IMR-90 (cell line): ENCODE measurements at regions not wholly inside any gene's neighbourhood (a gene's known extent, or its start where the extent isn't known, plus 50 kb on each side); places are given as distances from the start of the nearest gene placed in this dataset.

Experiments
- ATAC-seq: fragments of 200-7000 bp; cut with Tn5 transposase; 2 replicates; pipeline ENCODE4 v1.9.1; 2020; ENCODE audit warnings: low read depth, mild to moderate bottlenecking, moderate library complexity
- BruUV-seq: library from RNA; stranded (reverse); fragments of 400-500 nt; replicated peaks from 2 replicates; lab custom pipeline; 2021; lab: Mats Ljungman, UMichigan
- CTCF ChIA-PET: fragments of 300-600 bp; formaldehyde crosslinking; extraction: SDS; loops from one replicate; lab custom pipeline; 2021; ENCODE audit warnings: antibody characterized with exemption; lab: Yijun Ruan, JAX
- POLR2A ChIA-PET: fragments of 300-600 bp; sonication (Branson Sonifier 250); formaldehyde crosslinking; loops from one replicate; lab custom pipeline; 2022; ENCODE audit warnings: antibody characterized with exemption; ENCODE audit not compliant: unreplicated experiment; lab: Charles Lee
- DNase-seq: peaks from one replicate; pipeline ENCODE4 v3.0.0; 2013
- H2AFZ ChIP-seq: replicated peaks from 2 replicates; pipeline ENCODE3; 2013; ENCODE audit warnings: low read length, mild to moderate bottlenecking; ENCODE audit not compliant: poor library complexity
- H2AK5ac ChIP-seq: 2 replicates; pipeline ENCODE4 v1.6.1; 2013; ENCODE audit warnings: low read depth, low read length, inconsistent platforms
- H2AK9ac ChIP-seq: replicated peaks from 2 replicates; pipeline ENCODE3; 2013; ENCODE audit warnings: mild to moderate bottlenecking, low read depth, low read length, moderate library complexity; ENCODE audit not compliant: poor library complexity
- H2BK120ac ChIP-seq: 2 replicates; pipeline ENCODE4 v1.6.1; 2013; ENCODE audit warnings: low read depth, low read length, inconsistent platforms
- H2BK15ac ChIP-seq: 3 replicates; pipeline ENCODE4 v1.6.1; 2013; ENCODE audit warnings: low read depth, low read length, inconsistent platforms
- H2BK20ac ChIP-seq: 2 replicates; pipeline ENCODE4 v1.6.1; 2013; ENCODE audit warnings: low read depth, mild to moderate bottlenecking, inconsistent platforms, low read length, moderate library complexity
- H2BK5ac ChIP-seq: 2 replicates; pipeline ENCODE4 v1.6.1; 2013; ENCODE audit warnings: mild to moderate bottlenecking, low read depth, low read length, inconsistent platforms; ENCODE audit not compliant: poor library complexity, severe bottlenecking
- H3K14ac ChIP-seq: replicated peaks from 2 replicates; pipeline ENCODE4 v1.6.1; 2013; ENCODE audit warnings: low read depth, low read length, inconsistent platforms
- H3K18ac ChIP-seq: 2 replicates; pipeline ENCODE4 v1.6.1; 2013; ENCODE audit warnings: low read depth, low read length, control low read depth
- H3K23ac ChIP-seq: 2 replicates; pipeline ENCODE4 v1.6.1; 2013; ENCODE audit warnings: low read depth, low read length, inconsistent platforms
- H3K27ac ChIP-seq: 2 replicates; pipeline ENCODE4 v1.5.1; 2013; ENCODE audit warnings: mild to moderate bottlenecking, control low read depth, low read length; ENCODE audit not compliant: insufficient read depth
- H3K27me3 ChIP-seq: 2 replicates; pipeline ENCODE4 v1.6.1; 2013; ENCODE audit warnings: low read length; ENCODE audit not compliant: control insufficient read depth, insufficient read depth
- H3K36me3 ChIP-seq: 2 replicates; pipeline ENCODE4 v1.6.1; 2013; ENCODE audit warnings: low read length, mixed read lengths; ENCODE audit not compliant: control insufficient read depth, insufficient read depth
- H3K4ac ChIP-seq: 2 replicates; pipeline ENCODE4 v1.6.1; 2013; ENCODE audit warnings: low read depth, low read length, inconsistent platforms
- H3K4me1 ChIP-seq: 2 replicates; pipeline ENCODE4 v1.6.1; 2013; ENCODE audit warnings: low read length, mixed read lengths; ENCODE audit not compliant: control insufficient read depth, insufficient read depth
- H3K4me2 ChIP-seq: 2 replicates; pipeline ENCODE4 v1.6.1; 2013; ENCODE audit warnings: low read depth, mild to moderate bottlenecking, control low read depth, low read length, moderate library complexity
- H3K4me3 ChIP-seq: 2 replicates; pipeline ENCODE4 v1.5.1; 2013; ENCODE audit warnings: low read depth, mild to moderate bottlenecking, control low read depth, low read length, moderate library complexity; ENCODE audit not compliant: insufficient read depth
- H3K56ac ChIP-seq: 2 replicates; pipeline ENCODE4 v1.6.1; 2013; ENCODE audit warnings: low read length, inconsistent platforms; ENCODE audit not compliant: insufficient read depth; ENCODE audit errors: extremely low read depth
- H3K79me1 ChIP-seq, 2 experiments: 2 replicates each; pipeline ENCODE4 v1.6.1; 2013; ENCODE audit warnings: low read length in 2 of 2, inconsistent platforms in 1 of 2, low read depth in 1 of 2
- H3K9ac ChIP-seq: 2 replicates; pipeline ENCODE4 v1.6.1; 2013; ENCODE audit warnings: low read depth, low read length, control low read depth
- H3K9me1 ChIP-seq: 2 replicates; pipeline ENCODE4 v1.6.1; 2013; ENCODE audit warnings: low read length, inconsistent platforms; ENCODE audit not compliant: insufficient read depth
- H3K9me3 ChIP-seq: 2 replicates; pipeline ENCODE4 v1.6.1; 2013; ENCODE audit warnings: low read length; ENCODE audit not compliant: control insufficient read depth, insufficient read depth
- H4K20me1 ChIP-seq: 2 replicates; pipeline ENCODE4 v1.6.1; 2013; ENCODE audit warnings: low read length, inconsistent platforms; ENCODE audit not compliant: insufficient read depth
- H4K5ac ChIP-seq: 2 replicates; pipeline ENCODE4 v1.6.1; 2013; ENCODE audit warnings: mild to moderate bottlenecking, low read depth, low read length, control low read depth
- H4K8ac ChIP-seq, 2 experiments: 2 replicates each; pipeline ENCODE4 v1.6.1; 2013; ENCODE audit warnings: low read depth in 2 of 2, low read length in 2 of 2, control low read depth in 1 of 2, inconsistent platforms in 1 of 2
- H4K91ac ChIP-seq: 2 replicates; pipeline ENCODE4 v1.6.1; 2013; ENCODE audit warnings: low read depth, low read length, inconsistent platforms; ENCODE audit not compliant: insufficient read depth
- BHLHE40 ChIP-seq: fragments of 150-350 bp; IDR thresholded peaks from 2 replicates; pipeline ENCODE4 v1.6.1; 2016; ENCODE audit warnings: mild to moderate bottlenecking, low read depth, low read length
- CHD1 ChIP-seq: IDR thresholded peaks from 2 replicates; pipeline ENCODE4 v1.6.1; 2012; ENCODE audit warnings: low read depth, low read length, improper control_type of control experiment
- FOS ChIP-seq: fragments of 150-350 bp; IDR thresholded peaks from 2 replicates; pipeline ENCODE4 v1.6.1; 2016; ENCODE audit warnings: low read depth, low read length
- MAZ ChIP-seq: IDR thresholded peaks from 2 replicates; pipeline ENCODE4 v1.6.1; 2012; ENCODE audit warnings: low read depth, mild to moderate bottlenecking, low read length, improper control_type of control experiment, moderate library complexity, borderline replicate concordance
- MXI1 ChIP-seq: IDR thresholded peaks from 2 replicates; pipeline ENCODE4 v1.6.1; 2012; ENCODE audit warnings: low read depth, mild to moderate bottlenecking, low read length, moderate library complexity, borderline replicate concordance
- NFE2L2 ChIP-seq: fragments of 150-350 bp; IDR thresholded peaks from 2 replicates; pipeline ENCODE4 v1.6.1; 2016; ENCODE audit warnings: low read depth, mild to moderate bottlenecking, low read length
- RAD21 ChIP-seq: IDR thresholded peaks from 2 replicates; pipeline ENCODE4 v1.6.1; 2012; ENCODE audit warnings: low read length, improper control_type of control experiment
- RCOR1 ChIP-seq: IDR thresholded peaks from 2 replicates; pipeline ENCODE4 v1.6.1; 2012; ENCODE audit warnings: mild to moderate bottlenecking, low read length, improper control_type of control experiment; ENCODE audit not compliant: insufficient replicate concordance
- RFX5 ChIP-seq: IDR thresholded peaks from 2 replicates; pipeline ENCODE4 v1.8.0; 2012; ENCODE audit warnings: low read depth, mild to moderate bottlenecking, low read length, moderate library complexity
- SMC3 ChIP-seq: fragments of 150-350 bp; IDR thresholded peaks from 2 replicates; pipeline ENCODE4 v1.6.1; 2016; ENCODE audit warnings: low read depth, mild to moderate bottlenecking, antibody characterized with exemption, low read length, moderate library complexity
- USF2 ChIP-seq: fragments of 150-350 bp; IDR thresholded peaks from 2 replicates; pipeline ENCODE4 v1.6.1; 2017; ENCODE audit warnings: mild to moderate bottlenecking, antibody characterized with exemption, low read length, low read depth
- WGBS, 2 experiments: methylation state at CpG; one replicate each; pipeline versions ENCODE4 v1.1.5 to v1.1.7; 2013; ENCODE audit warnings: missing lambda C conversion rate in 2 of 2; ENCODE audit not compliant: insufficient read length in 1 of 2; ENCODE audit errors: extremely low coverage in 2 of 2; 5-methylcytosine and 5-hydroxymethylcytosine counted together
- dilution Hi-C: fragments of 300-500 bp; cut with HindIII; formaldehyde crosslinking; loops from one replicate; pipeline ENCODE4 v1.14.3; 2018; ENCODE audit warnings: low sequenced_read_pairs; ENCODE audit not compliant: unreplicated experiment
- in situ Hi-C: fragments of 300-500 bp; cut with MboI; formaldehyde crosslinking; loops from 3 replicates; pipeline ENCODE4 v1.14.3; 2019; ENCODE audit warnings: low sequenced_read_pairs, inconsistent platforms, mixed read lengths
- intact Hi-C: fragments of 100-400 bp; cut with micrococcal nuclease; formaldehyde crosslinking; loops from 2 replicates; pipeline ENCODE4 v1.10.0; 2022

- Histone ChIP-seq H4K91ac (no peak overlapping the region), H3K56ac (no peak overlapping the region), H3K4me3 (no peak overlapping the region), H2BK120ac (no peak overlapping the region), H3K18ac (no peak overlapping the region), H3K14ac (no peak overlapping the region), H3K4me2 (no peak overlapping the region), H4K20me1 (no peaks in the 10 kb centered on the region), H3K9me1 (no peaks in the 10 kb centered on the region), H3K4me1 (no peaks in the 10 kb centered on the region), H2BK5ac (no peak overlapping the region), H3K23ac (no peak overlapping the region), H3K79me1 (no peaks in the 10 kb centered on the region), H2AFZ (no peak overlapping the region), H3K9ac (no peak overlapping the region), H3K4ac (no peak overlapping the region), H2BK15ac (no peak overlapping the region), H2AK9ac (no peak overlapping the region), H2BK20ac (no peak overlapping the region), H4K8ac (no peak overlapping the region), H3K9me3 (peaks cover 2% of the 10 kb centered on the region; the same call in 1 of the 2 replicates), H3K36me3 (no peaks in the 10 kb centered on the region), H2AK5ac (no peak overlapping the region), H3K27ac (no peak overlapping the region), H4K5ac (no peak overlapping the region), H3K27me3 (no peaks in the 10 kb centered on the region)
- ChIA-PET POLR2A (no interaction called here), CTCF (no interaction called here)
- in situ Hi-C loops (no loop called here), intact Hi-C loops (no loop called here), dilution Hi-C loops (no loop called here)
- DNase-seq = no peak
- TF ChIP-seq BHLHE40 = no peak
- TF ChIP-seq NFE2L2 = no peak
- TF ChIP-seq MXI1 = no peak
- TF ChIP-seq RCOR1 = no peak
- no peak for TF ChIP-seq SMC3
- TF ChIP-seq CHD1 = no peak
- TF ChIP-seq USF2 = no peak
- no peak for TF ChIP-seq RAD21
- TF ChIP-seq FOS = no peak
- TF ChIP-seq MAZ = no peak
- no peak for TF ChIP-seq RFX5
- ATAC-seq = no peak
- WGBS, 2 experiments = 0% methylated on average over 1 of the region's 4 CpGs; no CpG with 5 or more reads in 1 of the 2 experiments
- no TSS peak for BruUV-seq
Measured at GRCh38 chr16:9406038-9406712, 314.7 kb downstream of the HAPSTR1 start.
